ENCODE measurements at regions not wholly inside any gene's neighbourhood (a gene's known extent, or its start where the extent isn't known, plus 50 kb on each side); places are given as distances from the start of the nearest gene placed in this dataset.

DNA sequence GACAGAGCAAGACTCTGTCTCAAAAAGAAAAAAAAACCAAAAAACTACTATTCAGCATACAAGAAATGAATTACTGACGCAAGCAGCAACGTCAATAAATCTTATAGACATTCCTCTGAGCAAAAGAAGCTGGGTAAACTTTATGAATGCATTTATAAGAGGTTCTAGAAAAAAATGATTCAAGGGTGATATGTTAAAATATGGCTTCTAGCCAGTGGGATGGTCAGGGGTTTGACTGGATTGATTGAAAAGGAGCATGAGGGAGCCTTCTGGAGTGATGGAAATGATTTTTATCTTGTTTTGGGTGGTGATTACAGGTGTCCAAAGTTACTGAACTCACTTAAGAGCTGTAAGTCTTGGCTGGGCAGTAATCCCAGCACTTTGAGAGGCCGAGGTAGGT, 64.9 kb upstream of the SALL4 start:
- Histone ChIP-seq H3K4me1 (ENCODE audit: insufficient read depth, low read length, severe bottlenecking) (no peaks in the 10 kb centered on the region), H3K27ac (ENCODE audit: low read depth, low read length, poor library complexity, severe bottlenecking) (no peak overlapping the region), H4K20me1 (ENCODE audit: insufficient read depth, low read length) (no peaks in the 10 kb centered on the region), H3K9me3 (ENCODE audit: low read length) (no peaks in the 10 kb centered on the region), H3K4me2 (ENCODE audit: low read length) (no peak overlapping the region), H3K4me3 (ENCODE audit: low read depth, low read length, poor library complexity, severe bottlenecking) (no peak overlapping the region), H2AFZ (ENCODE audit: low read length) (no peak overlapping the region), H3K79me2 (ENCODE audit: insufficient read depth, low read length) (no peaks in the 10 kb centered on the region), H3K27me3 (ENCODE audit: insufficient read depth, low read length) (no peaks in the 10 kb centered on the region), H3K9me2 (ENCODE audit: low read depth, low read length) (no peaks in the 10 kb centered on the region), H3K36me3 (ENCODE audit: insufficient read depth, low read length) (no peaks in the 10 kb centered on the region), H3F3A (ENCODE audit: insufficient read depth, low read length) (no peaks in the 10 kb centered on the region), H3K9ac (ENCODE audit: low read length) (no peak overlapping the region)
- TF ChIP-seq EZH2 (IDR thresholded peaks at IDR 0.05; ENCODE audit: borderline replicate concordance, low read length) = no peak
- TF ChIP-seq, protein P1, sequence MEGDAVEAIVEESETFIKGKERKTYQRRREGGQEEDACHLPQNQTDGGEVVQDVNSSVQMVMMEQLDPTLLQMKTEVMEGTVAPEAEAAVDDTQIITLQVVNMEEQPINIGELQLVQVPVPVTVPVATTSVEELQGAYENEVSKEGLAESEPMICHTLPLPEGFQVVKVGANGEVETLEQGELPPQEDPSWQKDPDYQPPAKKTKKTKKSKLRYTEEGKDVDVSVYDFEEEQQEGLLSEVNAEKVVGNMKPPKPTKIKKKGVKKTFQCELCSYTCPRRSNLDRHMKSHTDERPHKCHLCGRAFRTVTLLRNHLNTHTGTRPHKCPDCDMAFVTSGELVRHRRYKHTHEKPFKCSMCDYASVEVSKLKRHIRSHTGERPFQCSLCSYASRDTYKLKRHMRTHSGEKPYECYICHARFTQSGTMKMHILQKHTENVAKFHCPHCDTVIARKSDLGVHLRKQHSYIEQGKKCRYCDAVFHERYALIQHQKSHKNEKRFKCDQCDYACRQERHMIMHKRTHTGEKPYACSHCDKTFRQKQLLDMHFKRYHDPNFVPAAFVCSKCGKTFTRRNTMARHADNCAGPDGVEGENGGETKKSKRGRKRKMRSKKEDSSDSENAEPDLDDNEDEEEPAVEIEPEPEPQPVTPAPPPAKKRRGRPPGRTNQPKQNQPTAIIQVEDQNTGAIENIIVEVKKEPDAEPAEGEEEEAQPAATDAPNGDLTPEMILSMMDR (IDR thresholded peaks at IDR 0.05; ENCODE audit: low read length) = no peak

DNA sequence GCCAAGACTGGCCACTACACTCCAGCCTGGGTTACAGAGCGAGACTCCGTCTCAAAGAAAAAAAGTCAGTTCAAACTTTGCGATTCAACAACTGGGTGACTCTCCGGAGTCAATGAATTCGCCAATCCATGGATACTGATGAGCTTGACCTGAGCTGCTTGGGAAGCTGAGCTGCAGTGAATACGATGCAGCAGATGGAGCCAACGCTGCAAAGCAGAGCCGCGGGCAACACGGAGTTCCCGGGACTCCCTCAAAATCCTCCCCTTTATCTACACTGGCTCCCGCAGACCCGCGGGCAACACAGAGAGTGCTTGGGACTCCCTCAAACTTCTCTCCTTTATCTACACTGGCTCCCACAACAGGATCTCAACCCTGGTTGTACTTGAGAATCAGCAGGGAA, 62.6 kb upstream of the SALL4 start:
- Histone ChIP-seq H4K20me1 (ENCODE audit: insufficient read depth, low read length) (no peaks in the 10 kb centered on the region), H3K79me2 (ENCODE audit: insufficient read depth, low read length) (no peaks in the 10 kb centered on the region), H3K9ac (ENCODE audit: low read length) (no peak overlapping the region), H3K27ac (ENCODE audit: low read depth, low read length, poor library complexity, severe bottlenecking) (no peak overlapping the region), H2AFZ (ENCODE audit: low read length) (no peak overlapping the region), H3F3A (ENCODE audit: insufficient read depth, low read length) (no peaks in the 10 kb centered on the region), H3K27me3 (ENCODE audit: insufficient read depth, low read length) (no peaks in the 10 kb centered on the region), H3K36me3 (ENCODE audit: insufficient read depth, low read length) (no peaks in the 10 kb centered on the region), H3K9me3 (ENCODE audit: low read length) (no peaks in the 10 kb centered on the region), H3K4me2 (ENCODE audit: low read length) (no peak overlapping the region), H3K4me3 (ENCODE audit: low read depth, low read length, poor library complexity, severe bottlenecking) (no peak overlapping the region), H3K4me1 (ENCODE audit: insufficient read depth, low read length, severe bottlenecking) (no peaks in the 10 kb centered on the region), H3K9me2 (ENCODE audit: low read depth, low read length) (no peaks in the 10 kb centered on the region)
- TF ChIP-seq, protein P1 (IDR thresholded peaks at IDR 0.05; ENCODE audit: low read length) = no peak
- TF ChIP-seq EZH2 (IDR thresholded peaks at IDR 0.05; ENCODE audit: borderline replicate concordance, low read length) = no peak

DNA sequence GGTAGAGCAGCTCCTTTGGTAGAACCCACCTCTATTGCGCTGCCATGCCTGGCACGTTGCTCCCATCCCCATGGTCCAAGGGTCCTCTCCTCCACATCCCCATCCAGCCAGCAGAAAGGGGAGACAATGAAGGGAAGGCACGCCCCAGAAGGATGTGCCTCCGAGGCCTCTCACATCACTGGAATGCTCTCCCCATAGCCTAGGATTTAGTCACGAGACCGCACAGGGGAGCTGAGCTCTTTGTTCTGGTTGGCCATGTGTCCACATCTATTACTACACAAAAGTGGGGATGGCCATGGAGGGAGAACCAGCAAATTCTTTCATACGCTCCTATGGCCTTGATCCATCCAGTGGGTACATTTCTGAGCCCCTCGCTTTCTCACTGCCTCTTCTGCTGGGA, 60.5 kb upstream of the SALL4 start:
- Histone ChIP-seq H3K36me3 (ENCODE audit: insufficient read depth, low read length) (no peaks in the 10 kb centered on the region), H4K20me1 (ENCODE audit: insufficient read depth, low read length) (no peaks in the 10 kb centered on the region), H3K4me1 (ENCODE audit: insufficient read depth, low read length, severe bottlenecking) (no peaks in the 10 kb centered on the region), H3K9me3 (ENCODE audit: low read length) (no peaks in the 10 kb centered on the region), H3K9ac (ENCODE audit: low read length) (no peak overlapping the region), H3K27me3 (ENCODE audit: insufficient read depth, low read length) (no peaks in the 10 kb centered on the region), H3K4me3 (ENCODE audit: low read depth, low read length, poor library complexity, severe bottlenecking) (no peak overlapping the region), H3K79me2 (ENCODE audit: insufficient read depth, low read length) (no peaks in the 10 kb centered on the region), H2AFZ (ENCODE audit: low read length) (no peak overlapping the region), H3F3A (ENCODE audit: insufficient read depth, low read length) (no peaks in the 10 kb centered on the region), H3K27ac (ENCODE audit: low read depth, low read length, poor library complexity, severe bottlenecking) (no peak overlapping the region), H3K4me2 (ENCODE audit: low read length) (no peak overlapping the region), H3K9me2 (ENCODE audit: low read depth, low read length) (no peaks in the 10 kb centered on the region)
- no peak for TF ChIP-seq EZH2 (IDR thresholded peaks at IDR 0.05; ENCODE audit: borderline replicate concordance, low read length)
- TF ChIP-seq, protein P1 (IDR thresholded peaks at IDR 0.05; ENCODE audit: low read length) = no peak

All from OCI-LY1 (cell line).